ENCODE measurements at regions not wholly inside any gene's neighbourhood (a gene's known extent, or its start where the extent isn't known, plus 50 kb on each side); places are given as distances from the start of the nearest gene placed in this dataset.

DNA sequence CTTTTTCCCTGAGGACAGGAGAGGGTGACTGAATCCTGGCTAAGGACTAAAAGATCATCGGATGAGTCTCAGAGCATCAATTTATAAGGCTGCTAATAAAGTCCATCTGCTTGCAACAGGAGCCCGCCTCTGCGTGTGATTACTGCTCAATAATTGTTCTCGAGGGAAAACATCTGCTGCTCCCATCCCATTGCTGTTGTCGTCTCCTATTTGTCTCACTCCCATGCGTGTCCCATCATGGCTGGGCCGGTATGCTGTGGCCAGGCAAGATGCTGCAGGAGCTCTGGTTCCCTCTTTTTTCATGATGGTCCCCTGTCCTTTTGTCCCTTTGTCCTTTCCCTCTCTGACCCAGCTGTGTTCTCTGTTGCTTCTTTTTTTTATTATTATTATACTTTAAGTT, 121.2 kb downstream of the SPATA19 start:
- TF ChIP-seq EZH2phosphoT487 (IDR thresholded peaks at IDR 0.05; ENCODE audit: borderline replicate concordance, low read length) = no peak
- TF ChIP-seq CTCF (conservative IDR thresholded peaks at IDR 0.05; ENCODE audit: low read depth, low read length) = no peak
- no peak for TF ChIP-seq EZH2 (IDR thresholded peaks at IDR 0.05; ENCODE audit: low read length, unreplicated experiment)
